Psoas muscle (tissue), 7 donors: ENCODE measurements at regions not wholly inside any gene's neighbourhood (a gene's known extent, or its start where the extent isn't known, plus 50 kb on each side); places are given as distances from the start of the nearest gene placed in this dataset.

Experiments used
- ATAC-seq, 4 donors: fragments of 200-7000 bp; cut with Tn5 transposase; one replicate each; pipeline ENCODE4 v1.9.1; 2020; ENCODE audit warnings: moderate library complexity in 3 of 4, mild to moderate bottlenecking in 2 of 4
- DNase-seq, 2 donors: peaks; one replicate each; pipeline ENCODE4 v3.0.0-alpha.2; 2020
- H3K27ac ChIP-seq: fragments of 200-600 bp; one replicate; pipeline ENCODE4 v1.8.0; 2022
- H3K27me3 ChIP-seq, 3 donors: fragments of 200-600 bp in 1 of 3; one replicate each; pipeline versions ENCODE4 v1.6.1 to v1.8.0; 2013 to 2022; ENCODE audit warnings: low read length in 2 of 3, mild to moderate bottlenecking in 2 of 3, moderate library complexity in 1 of 3; ENCODE audit not compliant: insufficient read depth in 3 of 3
- H3K36me3 ChIP-seq, 2 donors: fragments of 200-600 bp in 1 of 2; one replicate each; pipeline versions ENCODE4 v1.6.1 to v1.8.0; 2013 to 2022; ENCODE audit warnings: low read depth in 1 of 2, mild to moderate bottlenecking in 1 of 2, moderate library complexity in 1 of 2; ENCODE audit not compliant: insufficient read depth in 1 of 2
- H3K4me1 ChIP-seq: fragments of 200-600 bp; one replicate; pipeline ENCODE4 v1.8.0; 2022
- H3K4me3 ChIP-seq: fragments of 200-600 bp; one replicate; pipeline ENCODE4 v1.8.0; 2022; ENCODE audit warnings: mild to moderate bottlenecking
- H3K9me3 ChIP-seq: fragments of 200-600 bp; one replicate; pipeline ENCODE4 v1.8.0; 2022
- WGBS, 3 donors: extraction: QIAGEN DNeasy Blood & Tissue Kit; methylation state at CpG; one replicate each; pipeline versions ENCODE4 v1.1.6 to v1.1.7; 2013; 5-methylcytosine and 5-hydroxymethylcytosine counted together
- intact Hi-C, 2 donors: fragments of 100-400 bp; cut with DNase I; formaldehyde crosslinking; loops; one replicate each; pipeline versions ENCODE4 v1.11.0 to v1.14.2; 2022
- TF ChIP-seq, protein P1 (sequence below): fragments of 200-600 bp; IDR thresholded peaks from one replicate; pipeline ENCODE4 v1.8.0; 2022; ENCODE audit warnings: antibody characterized with exemption
- donor health status: healthy with polysubstance abuse.
- donor health status: DM: no; HTN: no; CAD: no; lungs with moderate emphysema.
- donor health status: Bipolar disorder and iron deficiency.
- donor health status: healthy.
- donor health status: DM: yes; HTN: yes; CAD: no.
- donor health status: DM: no; HTN: no; CAD: no.
- donor health status: DM: yes; HTN: yes; CAD: no.

DNA sequence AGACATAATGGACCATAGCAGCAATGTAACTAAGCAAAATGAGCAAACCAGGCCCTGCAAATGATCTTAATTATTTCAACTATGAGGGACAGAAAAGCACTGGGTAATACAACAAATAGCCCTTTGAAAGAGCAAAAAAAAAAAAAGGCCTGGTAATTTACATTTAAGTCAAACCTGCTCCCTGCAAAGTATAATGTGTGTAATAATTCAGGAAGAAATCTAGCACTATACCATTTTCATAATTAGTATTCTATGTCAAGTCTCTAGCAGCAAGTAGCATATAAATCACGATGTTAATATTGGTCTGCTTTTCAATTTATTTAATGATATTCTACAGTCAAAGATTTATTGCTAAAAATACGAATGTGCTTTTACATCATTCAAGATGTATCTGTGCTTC, 489.6 kb downstream of the BMP2 start:
- WGBS, 3 donors, result 70 to 81% (median 79%) methylated on average over 2 of the region's 2 CpGs
- ATAC-seq (no peak), DNase-seq (no peak)
- H3K9me3 ChIP-seq, result no peaks in the 10 kb centered on the region
- no peaks in the 10 kb centered on the region for H3K27me3 ChIP-seq
- TF ChIP-seq, protein P1, sequence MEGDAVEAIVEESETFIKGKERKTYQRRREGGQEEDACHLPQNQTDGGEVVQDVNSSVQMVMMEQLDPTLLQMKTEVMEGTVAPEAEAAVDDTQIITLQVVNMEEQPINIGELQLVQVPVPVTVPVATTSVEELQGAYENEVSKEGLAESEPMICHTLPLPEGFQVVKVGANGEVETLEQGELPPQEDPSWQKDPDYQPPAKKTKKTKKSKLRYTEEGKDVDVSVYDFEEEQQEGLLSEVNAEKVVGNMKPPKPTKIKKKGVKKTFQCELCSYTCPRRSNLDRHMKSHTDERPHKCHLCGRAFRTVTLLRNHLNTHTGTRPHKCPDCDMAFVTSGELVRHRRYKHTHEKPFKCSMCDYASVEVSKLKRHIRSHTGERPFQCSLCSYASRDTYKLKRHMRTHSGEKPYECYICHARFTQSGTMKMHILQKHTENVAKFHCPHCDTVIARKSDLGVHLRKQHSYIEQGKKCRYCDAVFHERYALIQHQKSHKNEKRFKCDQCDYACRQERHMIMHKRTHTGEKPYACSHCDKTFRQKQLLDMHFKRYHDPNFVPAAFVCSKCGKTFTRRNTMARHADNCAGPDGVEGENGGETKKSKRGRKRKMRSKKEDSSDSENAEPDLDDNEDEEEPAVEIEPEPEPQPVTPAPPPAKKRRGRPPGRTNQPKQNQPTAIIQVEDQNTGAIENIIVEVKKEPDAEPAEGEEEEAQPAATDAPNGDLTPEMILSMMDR, result no peak
- H3K4me3 ChIP-seq, result no peak overlapping the region
- intact Hi-C loops, result no loop called here
- no peaks in the 10 kb centered on the region for H3K4me1 ChIP-seq
- no peak overlapping the region for H3K27ac ChIP-seq
- H3K36me3 ChIP-seq, result no peaks in the 10 kb centered on the region

DNA sequence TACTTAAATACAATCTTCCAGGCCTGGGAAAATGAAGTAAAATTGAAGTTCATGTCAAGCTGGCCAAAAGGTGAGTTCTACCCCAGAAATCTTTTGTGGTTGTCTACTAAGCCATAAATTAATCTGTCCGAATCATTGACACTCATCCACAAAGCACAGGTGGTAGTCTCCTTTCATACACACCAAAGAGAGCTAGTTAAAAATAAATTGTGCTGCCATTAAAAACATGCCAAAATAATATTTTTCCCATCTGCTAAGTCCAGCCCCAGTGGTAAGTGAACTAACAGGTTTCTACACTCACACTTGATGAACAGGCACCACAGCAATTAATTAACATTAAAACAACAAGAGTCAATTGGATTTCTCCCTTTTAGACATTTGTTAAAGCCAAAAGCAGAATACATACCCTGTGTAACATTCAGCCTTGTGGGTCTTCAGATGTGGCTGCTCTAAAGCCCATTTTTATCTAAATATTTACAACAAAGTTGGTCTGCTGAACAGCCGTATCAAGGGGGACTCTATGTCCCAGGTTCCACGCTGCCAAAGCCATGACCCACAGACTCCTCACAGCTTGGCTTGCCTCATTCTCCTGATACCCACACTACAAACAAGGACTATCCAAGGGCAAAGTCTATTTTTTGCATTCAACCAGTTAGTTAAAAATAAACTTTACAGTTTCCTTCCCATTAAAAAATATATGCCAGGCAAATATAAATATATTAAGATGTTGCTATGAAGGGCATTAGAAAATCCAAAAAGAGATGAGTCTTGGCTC, 490.4 kb downstream of the BMP2 start:
- 39 to 75% (median 59%) methylated on average over 3 of the region's 3 CpGs for WGBS, 3 donors
- H3K4me1 ChIP-seq, result no peaks in the 10 kb centered on the region
- no peak overlapping the region for H3K4me3 ChIP-seq
- no peaks in the 10 kb centered on the region for H3K9me3 ChIP-seq
- intact Hi-C loops, result no loop called here
- DNase-seq (no peak), ATAC-seq (no peak)
- TF ChIP-seq, protein P1, result no peak
- no peaks in the 10 kb centered on the region for H3K36me3 ChIP-seq
- H3K27me3 ChIP-seq, result no peaks in the 10 kb centered on the region
- H3K27ac ChIP-seq, result no peak overlapping the region

DNA sequence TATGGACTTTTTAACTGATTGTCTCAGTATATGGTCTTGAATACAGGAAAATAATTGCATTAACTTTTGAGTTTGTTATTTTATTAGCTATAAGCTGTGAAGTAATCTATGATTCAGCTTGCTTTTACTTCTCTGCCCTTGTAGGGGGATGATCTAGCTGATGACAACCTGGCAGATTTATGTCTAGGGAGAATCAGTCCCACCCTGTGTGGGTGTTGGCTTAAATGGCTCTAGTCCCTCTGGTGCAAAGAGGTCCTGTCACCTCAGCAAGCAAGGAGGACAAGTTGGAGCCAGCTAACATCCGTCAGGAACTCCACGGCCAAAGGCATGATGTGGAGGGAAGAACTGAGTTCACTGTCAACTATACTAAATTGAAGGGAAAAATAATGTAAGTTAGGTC, 495.3 kb downstream of the BMP2 start:
- no peak overlapping the region for H3K27ac ChIP-seq
- no peaks in the 10 kb centered on the region for H3K27me3 ChIP-seq
- 87 to 91% (median 89%) methylated on average over 2 of the region's 2 CpGs for WGBS, 3 donors
- DNase-seq (no peak), ATAC-seq (no peak)
- H3K36me3 ChIP-seq, result no peaks in the 10 kb centered on the region
- intact Hi-C loops, result no loop called here
- no peaks in the 10 kb centered on the region for H3K9me3 ChIP-seq
- H3K4me1 ChIP-seq, result no peaks in the 10 kb centered on the region
- no peak overlapping the region for H3K4me3 ChIP-seq
- TF ChIP-seq, protein P1, result no peak

DNA sequence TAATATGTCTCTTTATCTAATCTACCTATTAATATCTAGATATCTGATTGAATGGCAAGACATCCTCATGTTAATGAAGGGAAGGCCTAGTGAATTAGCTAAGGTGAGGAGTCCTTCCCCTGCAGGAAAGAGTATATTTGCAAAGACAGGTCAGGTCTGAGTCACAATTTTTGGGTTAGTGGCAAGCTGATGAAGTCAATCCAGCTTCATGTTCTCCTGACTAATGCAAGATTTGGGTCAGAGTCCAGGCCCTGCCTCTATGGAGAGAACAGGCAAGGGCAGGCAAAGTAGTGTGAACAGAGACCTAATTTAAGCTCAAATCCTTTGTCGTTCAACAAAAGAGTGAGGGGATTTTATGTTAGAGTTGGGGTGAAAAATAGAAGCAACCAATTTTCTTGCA, 496.7 kb downstream of the BMP2 start:
- DNase-seq, result no peak
- TF ChIP-seq, protein P1, result no peak
- Histone ChIP-seq H3K4me3 (no peak overlapping the region), H3K9me3 (no peaks in the 10 kb centered on the region), H3K27ac (no peak overlapping the region), H3K36me3 (no peaks in the 10 kb centered on the region), H3K4me1 (no peaks in the 10 kb centered on the region), H3K27me3 (no peaks in the 10 kb centered on the region)
- intact Hi-C loops, result no loop called here
- no peak for ATAC-seq
- WGBS, 3 donors, result 86 to 97% (median 96%) methylated on average over 1 of the region's 1 CpG

DNA sequence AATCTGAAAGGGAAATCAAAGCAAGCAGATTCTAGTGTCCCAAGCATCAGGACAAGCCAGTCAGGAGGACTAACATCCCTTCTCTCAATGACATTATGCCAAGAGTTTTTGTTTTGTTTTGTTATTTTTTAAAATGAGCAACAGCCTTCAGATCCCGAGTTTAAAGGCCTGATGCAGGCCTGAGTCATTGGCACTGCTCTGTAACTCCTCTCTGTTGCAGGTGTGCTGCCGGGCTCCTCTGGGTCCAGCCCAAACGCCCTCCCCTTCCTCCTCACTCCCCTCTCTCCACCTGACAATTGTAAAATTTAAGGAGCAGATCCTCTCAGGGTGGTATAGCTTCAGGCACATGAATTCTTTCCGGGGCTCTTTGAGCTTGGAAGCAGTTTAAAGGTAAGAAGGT, 502.0 kb downstream of the BMP2 start:
- TF ChIP-seq, protein P1, result no peak
- Histone ChIP-seq H3K27me3 (no peaks in the 10 kb centered on the region), H3K4me3 (no peak overlapping the region), H3K27ac (no peak overlapping the region), H3K9me3 (no peaks in the 10 kb centered on the region), H3K4me1 (no peaks in the 10 kb centered on the region), H3K36me3 (no peaks in the 10 kb centered on the region)
- ATAC-seq (no peak), DNase-seq (no peak)
- intact Hi-C loops, result no loop called here
- 36 to 56% (median 47%) methylated on average over 4 of the region's 4 CpGs for WGBS, 3 donors
